ENCODE measurements at regions not wholly inside any gene's neighbourhood (a gene's known extent, or its start where the extent isn't known, plus 50 kb on each side); places are given as distances from the start of the nearest gene placed in this dataset.
"Not testable (repeated sequence)": the region's sequence is repeated elsewhere in the genome, so short reads cannot be mapped to it uniquely, and the experiment has no call there.

DNA sequence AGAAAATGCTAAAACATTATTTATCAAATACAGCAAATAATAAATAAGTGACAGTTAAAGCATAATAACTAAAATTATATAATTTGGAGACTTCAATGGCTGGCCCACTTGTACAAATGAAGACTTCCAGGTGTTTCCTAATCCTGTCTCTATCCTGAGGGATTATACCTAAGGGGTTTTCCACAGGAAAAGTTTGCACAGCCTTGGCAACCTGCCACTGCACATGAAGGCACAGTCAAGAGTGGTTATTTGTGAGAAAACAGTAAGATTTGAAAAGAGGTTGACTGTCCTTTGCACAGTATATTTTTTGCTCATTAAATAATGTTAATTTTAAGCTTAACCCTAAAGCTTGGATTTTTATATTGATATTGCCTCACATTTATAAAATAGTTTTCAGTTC, 655.9 kb downstream of the TTLL7 start:
- H3K27me3 ChIP-seq (ENCODE audit: control insufficient read depth in 5 of 5, insufficient read depth in 4 of 5, low read length in 5 of 5); H3K9me3 ChIP-seq (ENCODE audit: control insufficient read depth in 5 of 5, low read length in 5 of 5); H3K9ac ChIP-seq (ENCODE audit: low read length in 5 of 5); H3K4me3 ChIP-seq (ENCODE audit: low read depth in 1 of 5, low read length in 5 of 5); H3K36me3 ChIP-seq (ENCODE audit: control insufficient read depth in 5 of 5, insufficient read depth in 5 of 5, low read length in 5 of 5); H3K4me1 ChIP-seq (ENCODE audit: control insufficient read depth in 5 of 5, insufficient read depth in 5 of 5, low read length in 5 of 5); H3K27ac ChIP-seq (ENCODE audit: low read depth, low read length): not testable (repeated sequence)

DNA sequence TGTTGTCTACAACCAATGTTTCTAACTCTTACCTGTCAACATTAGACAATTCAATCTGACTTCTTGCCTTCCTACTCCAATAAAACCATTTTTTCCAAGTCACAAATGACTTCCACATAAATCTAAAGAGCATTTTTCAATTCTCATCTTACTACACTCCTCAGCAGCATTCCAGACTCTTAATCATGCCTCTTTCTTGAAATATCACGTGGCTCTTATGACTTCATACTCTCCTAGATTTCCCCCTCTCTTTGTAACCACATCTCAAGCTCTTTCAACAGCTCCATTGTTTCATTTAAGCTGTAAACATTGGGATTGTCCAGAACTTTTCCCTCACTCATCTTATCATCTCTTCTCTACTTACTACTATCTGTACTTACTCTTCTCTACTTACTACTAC, 666.6 kb downstream of the TTLL7 start:
- H3K4me1 ChIP-seq (ENCODE audit: control insufficient read depth in 5 of 5, insufficient read depth in 5 of 5, low read length in 5 of 5); H3K9ac ChIP-seq (ENCODE audit: low read length in 5 of 5); H3K36me3 ChIP-seq (ENCODE audit: control insufficient read depth in 5 of 5, insufficient read depth in 5 of 5, low read length in 5 of 5); H3K27ac ChIP-seq (ENCODE audit: low read depth, low read length); H3K9me3 ChIP-seq (ENCODE audit: control insufficient read depth in 5 of 5, low read length in 5 of 5); H3K27me3 ChIP-seq (ENCODE audit: control insufficient read depth in 5 of 5, insufficient read depth in 4 of 5, low read length in 5 of 5); H3K4me3 ChIP-seq (ENCODE audit: low read depth in 1 of 5, low read length in 5 of 5): not testable (repeated sequence)

DNA sequence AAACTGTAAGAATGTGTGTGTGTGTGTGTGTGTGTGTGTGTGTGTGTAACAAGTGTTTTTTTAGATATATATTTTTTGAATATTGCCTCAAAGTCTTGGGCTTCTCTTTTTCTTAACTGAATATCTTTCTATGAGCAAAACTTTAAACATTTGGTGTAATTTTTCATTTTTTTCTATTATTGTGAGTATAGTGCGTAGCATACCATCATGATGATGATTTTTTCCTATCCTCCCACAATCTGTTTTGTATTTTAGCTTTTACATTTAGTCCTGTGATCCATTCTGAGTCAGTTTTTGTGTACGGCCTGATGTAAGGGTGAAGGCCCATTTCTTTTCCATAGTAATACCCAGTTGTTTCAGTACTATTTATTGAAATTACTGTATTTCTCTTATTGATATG, 680.6 kb downstream of the TTLL7 start:
- H3K4me1 ChIP-seq (ENCODE audit: control insufficient read depth in 5 of 5, insufficient read depth in 5 of 5, low read length in 5 of 5), result no peaks in the 10 kb centered on the region
- H3K27ac ChIP-seq (ENCODE audit: low read depth, low read length), result no peak overlapping the region
- no peaks in the 10 kb centered on the region for H3K9me3 ChIP-seq (ENCODE audit: control insufficient read depth in 5 of 5, low read length in 5 of 5)
- H3K9ac ChIP-seq (ENCODE audit: low read length in 5 of 5), result no peak overlapping the region
- no peaks in the 10 kb centered on the region for H3K27me3 ChIP-seq (ENCODE audit: control insufficient read depth in 5 of 5, insufficient read depth in 4 of 5, low read length in 5 of 5)
- H3K4me3 ChIP-seq (ENCODE audit: low read depth in 1 of 5, low read length in 5 of 5), result no peak overlapping the region
- no peaks in the 10 kb centered on the region for H3K36me3 ChIP-seq (ENCODE audit: control insufficient read depth in 5 of 5, insufficient read depth in 5 of 5, low read length in 5 of 5)

DNA sequence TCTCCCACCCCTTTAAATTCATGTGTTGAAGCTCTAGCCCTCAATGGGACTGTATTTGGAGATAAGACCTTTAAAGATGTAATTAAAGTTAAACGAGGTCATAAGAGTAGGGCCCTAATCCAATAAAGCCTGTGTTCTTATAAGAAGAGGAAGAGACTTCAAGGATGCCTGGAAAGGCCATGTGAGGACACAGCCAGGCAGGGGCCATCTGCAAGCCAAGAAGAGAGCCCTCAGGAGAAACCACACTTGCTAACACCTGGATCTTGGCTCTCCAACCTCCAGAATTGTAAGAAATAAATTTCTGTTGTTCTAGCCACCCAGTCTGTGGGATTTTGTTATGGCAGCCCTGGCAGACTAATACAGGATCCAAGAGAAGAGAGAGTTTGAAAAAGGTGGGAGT, 683.5 kb downstream of the TTLL7 start:
- H3K27ac ChIP-seq (ENCODE audit: low read depth, low read length); H3K4me1 ChIP-seq (ENCODE audit: control insufficient read depth in 5 of 5, insufficient read depth in 5 of 5, low read length in 5 of 5); H3K36me3 ChIP-seq (ENCODE audit: control insufficient read depth in 5 of 5, insufficient read depth in 5 of 5, low read length in 5 of 5); H3K9ac ChIP-seq (ENCODE audit: low read length in 5 of 5); H3K4me3 ChIP-seq (ENCODE audit: low read depth in 1 of 5, low read length in 5 of 5); H3K27me3 ChIP-seq (ENCODE audit: control insufficient read depth in 5 of 5, insufficient read depth in 4 of 5, low read length in 5 of 5); H3K9me3 ChIP-seq (ENCODE audit: control insufficient read depth in 5 of 5, low read length in 5 of 5): not testable (repeated sequence)

DNA sequence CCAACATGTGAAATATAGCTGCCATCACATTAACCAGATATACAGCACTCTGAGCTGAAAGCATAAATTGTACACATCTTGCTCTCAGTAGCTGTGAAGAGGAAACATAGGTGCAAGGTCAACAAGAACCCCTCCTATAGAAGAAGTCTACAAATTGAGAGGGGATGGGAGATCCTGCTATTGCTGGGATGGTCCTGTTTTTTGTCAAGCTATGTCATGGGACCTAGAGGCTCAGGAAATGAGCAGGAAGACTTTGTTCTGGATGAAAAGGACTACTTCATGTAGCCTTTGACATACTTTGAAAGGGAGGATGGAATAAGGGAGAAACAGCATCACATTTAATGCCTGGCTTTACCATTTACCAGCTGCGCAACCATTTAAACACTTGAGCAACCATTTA, 688.8 kb downstream of the TTLL7 start:
- H3K9ac ChIP-seq (ENCODE audit: low read length in 5 of 5); H3K27me3 ChIP-seq (ENCODE audit: control insufficient read depth in 5 of 5, insufficient read depth in 4 of 5, low read length in 5 of 5); H3K27ac ChIP-seq (ENCODE audit: low read depth, low read length); H3K36me3 ChIP-seq (ENCODE audit: control insufficient read depth in 5 of 5, insufficient read depth in 5 of 5, low read length in 5 of 5); H3K9me3 ChIP-seq (ENCODE audit: control insufficient read depth in 5 of 5, low read length in 5 of 5); H3K4me1 ChIP-seq (ENCODE audit: control insufficient read depth in 5 of 5, insufficient read depth in 5 of 5, low read length in 5 of 5); H3K4me3 ChIP-seq (ENCODE audit: low read depth in 1 of 5, low read length in 5 of 5): not testable (repeated sequence)

DNA sequence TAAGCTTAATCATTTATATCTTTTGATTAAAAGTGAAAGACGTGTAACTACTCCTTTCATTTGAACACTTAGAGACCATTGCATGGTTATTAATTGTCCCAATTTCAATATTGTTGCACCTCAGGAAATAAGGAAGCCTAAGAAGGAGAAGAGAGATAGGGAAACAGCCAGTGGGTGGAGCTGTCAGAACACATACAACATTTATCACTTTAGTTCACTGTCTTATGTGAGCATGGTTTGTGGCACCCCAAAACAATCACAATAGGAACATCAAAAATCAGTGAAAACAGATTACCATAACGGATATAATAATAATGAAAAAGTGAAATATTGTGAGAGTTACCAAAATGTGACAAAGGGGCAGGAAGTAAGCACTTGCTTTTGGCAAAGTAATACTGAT, 689.9 kb downstream of the TTLL7 start:
- H3K36me3 ChIP-seq (ENCODE audit: control insufficient read depth in 5 of 5, insufficient read depth in 5 of 5, low read length in 5 of 5); H3K9me3 ChIP-seq (ENCODE audit: control insufficient read depth in 5 of 5, low read length in 5 of 5); H3K27me3 ChIP-seq (ENCODE audit: control insufficient read depth in 5 of 5, insufficient read depth in 4 of 5, low read length in 5 of 5); H3K9ac ChIP-seq (ENCODE audit: low read length in 5 of 5); H3K27ac ChIP-seq (ENCODE audit: low read depth, low read length); H3K4me3 ChIP-seq (ENCODE audit: low read depth in 1 of 5, low read length in 5 of 5); H3K4me1 ChIP-seq (ENCODE audit: control insufficient read depth in 5 of 5, insufficient read depth in 5 of 5, low read length in 5 of 5): not testable (repeated sequence)

DNA sequence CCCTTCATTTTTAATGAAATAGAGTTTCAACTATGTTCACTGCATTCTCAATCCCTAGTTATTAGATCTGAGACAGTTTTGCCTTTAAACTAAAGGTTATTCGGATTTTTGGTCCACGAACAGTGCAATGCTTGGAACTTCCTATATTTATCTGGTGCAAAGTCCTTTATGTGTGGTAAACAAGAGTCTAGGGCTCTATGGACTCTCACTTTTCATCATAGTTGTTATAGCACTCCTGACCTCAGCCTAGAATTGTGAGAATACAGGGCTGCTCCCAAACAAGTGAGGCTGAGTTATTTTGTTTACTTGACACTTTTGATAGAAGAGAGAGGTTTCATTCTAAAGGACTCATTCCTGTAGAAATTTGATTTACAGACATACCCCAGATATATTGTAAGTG, 692.1 kb downstream of the TTLL7 start:
- H3K9ac ChIP-seq (ENCODE audit: low read length in 5 of 5); H3K4me3 ChIP-seq (ENCODE audit: low read depth in 1 of 5, low read length in 5 of 5); H3K27ac ChIP-seq (ENCODE audit: low read depth, low read length); H3K36me3 ChIP-seq (ENCODE audit: control insufficient read depth in 5 of 5, insufficient read depth in 5 of 5, low read length in 5 of 5); H3K9me3 ChIP-seq (ENCODE audit: control insufficient read depth in 5 of 5, low read length in 5 of 5); H3K4me1 ChIP-seq (ENCODE audit: control insufficient read depth in 5 of 5, insufficient read depth in 5 of 5, low read length in 5 of 5); H3K27me3 ChIP-seq (ENCODE audit: control insufficient read depth in 5 of 5, insufficient read depth in 4 of 5, low read length in 5 of 5): not testable (repeated sequence)

DNA sequence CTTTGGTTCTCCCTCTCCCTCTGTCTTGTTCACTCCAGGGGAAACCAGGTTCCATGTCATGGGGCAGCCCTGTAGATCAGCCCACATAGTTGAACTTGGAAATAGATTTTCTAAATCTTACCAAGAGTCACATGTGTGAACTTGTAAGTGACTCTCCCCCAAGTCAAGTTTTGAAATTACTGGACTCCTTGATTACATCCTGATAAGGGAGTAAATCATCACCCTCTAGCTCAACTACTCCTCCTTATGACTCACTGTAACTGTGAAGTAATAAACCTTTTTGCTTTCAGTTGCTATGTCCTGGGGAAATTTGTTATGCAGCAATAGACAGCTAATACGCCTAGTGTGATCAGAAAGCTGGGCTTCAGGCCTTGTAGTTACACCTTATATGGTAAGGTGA, 703.3 kb downstream of the TTLL7 start:
- not testable (repeated sequence) for H3K27ac ChIP-seq (ENCODE audit: low read depth, low read length); H3K9ac ChIP-seq (ENCODE audit: low read length in 5 of 5); H3K27me3 ChIP-seq (ENCODE audit: control insufficient read depth in 5 of 5, insufficient read depth in 4 of 5, low read length in 5 of 5); H3K36me3 ChIP-seq (ENCODE audit: control insufficient read depth in 5 of 5, insufficient read depth in 5 of 5, low read length in 5 of 5); H3K4me1 ChIP-seq (ENCODE audit: control insufficient read depth in 5 of 5, insufficient read depth in 5 of 5, low read length in 5 of 5); H3K9me3 ChIP-seq (ENCODE audit: control insufficient read depth in 5 of 5, low read length in 5 of 5); H3K4me3 ChIP-seq (ENCODE audit: low read depth in 1 of 5, low read length in 5 of 5)

DNA sequence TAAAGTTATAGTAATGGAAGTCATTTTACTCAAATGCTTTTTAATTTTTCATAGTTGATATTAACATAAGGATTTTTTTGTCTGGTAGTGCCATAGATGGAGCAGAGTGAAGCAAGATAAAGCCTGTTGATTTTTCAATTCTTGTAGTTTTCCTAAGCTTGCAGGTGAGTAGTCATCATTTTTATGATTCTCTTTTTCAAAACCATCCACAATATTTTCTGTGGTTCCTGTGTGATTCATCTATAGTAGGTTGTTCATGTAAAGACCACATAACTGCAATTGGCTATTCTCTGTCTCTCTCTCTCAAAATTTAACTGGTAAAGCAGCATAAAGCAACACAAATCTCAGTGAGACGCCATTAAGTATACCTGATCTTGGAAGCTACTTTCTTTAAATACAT, 711.5 kb downstream of the TTLL7 start:
- not testable (repeated sequence) for H3K36me3 ChIP-seq (ENCODE audit: control insufficient read depth in 5 of 5, insufficient read depth in 5 of 5, low read length in 5 of 5); H3K9me3 ChIP-seq (ENCODE audit: control insufficient read depth in 5 of 5, low read length in 5 of 5); H3K27me3 ChIP-seq (ENCODE audit: control insufficient read depth in 5 of 5, insufficient read depth in 4 of 5, low read length in 5 of 5); H3K9ac ChIP-seq (ENCODE audit: low read length in 5 of 5); H3K4me1 ChIP-seq (ENCODE audit: control insufficient read depth in 5 of 5, insufficient read depth in 5 of 5, low read length in 5 of 5); H3K27ac ChIP-seq (ENCODE audit: low read depth, low read length); H3K4me3 ChIP-seq (ENCODE audit: low read depth in 1 of 5, low read length in 5 of 5)

DNA sequence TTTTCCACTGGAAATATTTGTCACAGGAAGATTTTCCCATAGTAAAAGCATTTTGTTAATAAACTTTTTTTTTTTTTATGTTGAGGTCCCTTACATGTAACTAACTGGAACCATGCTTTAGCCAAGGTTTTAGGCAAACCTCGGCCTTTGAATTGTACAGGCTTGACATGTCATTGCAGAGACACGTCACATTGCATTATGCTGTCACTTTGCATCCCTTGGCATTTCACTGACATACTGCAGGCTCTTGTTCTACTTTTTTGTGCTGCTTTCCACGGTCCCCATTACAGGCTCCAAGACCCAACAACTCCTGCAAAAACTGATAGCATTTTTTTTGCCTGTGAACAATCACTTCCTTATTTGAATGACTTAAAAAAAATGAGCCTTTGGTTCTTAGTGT, 724.3 kb downstream of the TTLL7 start:
- not testable (repeated sequence) for H3K27me3 ChIP-seq (ENCODE audit: control insufficient read depth in 5 of 5, insufficient read depth in 4 of 5, low read length in 5 of 5); H3K4me3 ChIP-seq (ENCODE audit: low read depth in 1 of 5, low read length in 5 of 5); H3K4me1 ChIP-seq (ENCODE audit: control insufficient read depth in 5 of 5, insufficient read depth in 5 of 5, low read length in 5 of 5); H3K9ac ChIP-seq (ENCODE audit: low read length in 5 of 5); H3K36me3 ChIP-seq (ENCODE audit: control insufficient read depth in 5 of 5, insufficient read depth in 5 of 5, low read length in 5 of 5); H3K9me3 ChIP-seq (ENCODE audit: control insufficient read depth in 5 of 5, low read length in 5 of 5); H3K27ac ChIP-seq (ENCODE audit: low read depth, low read length)

DNA sequence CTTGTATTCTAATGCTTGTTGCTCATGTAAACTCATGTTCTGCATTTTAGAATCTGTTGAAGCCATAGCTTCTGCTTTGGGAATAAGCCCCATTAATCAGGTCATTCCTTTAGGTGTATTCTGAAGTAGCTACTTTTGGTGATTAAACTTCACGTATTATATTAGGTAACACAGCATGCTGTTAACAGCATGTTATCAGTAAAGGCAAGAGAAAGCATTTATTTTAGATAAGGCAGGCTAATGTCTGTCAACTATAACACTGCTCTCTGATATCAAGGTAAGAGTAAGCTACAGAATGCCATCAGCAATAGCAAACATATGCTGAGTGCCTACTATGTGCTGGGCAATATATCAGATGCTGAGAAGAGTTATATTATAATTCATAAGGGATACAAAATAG, 726.4 kb downstream of the TTLL7 start:
- not testable (repeated sequence) for H3K9ac ChIP-seq (ENCODE audit: low read length in 5 of 5); H3K4me3 ChIP-seq (ENCODE audit: low read depth in 1 of 5, low read length in 5 of 5); H3K27ac ChIP-seq (ENCODE audit: low read depth, low read length); H3K4me1 ChIP-seq (ENCODE audit: control insufficient read depth in 5 of 5, insufficient read depth in 5 of 5, low read length in 5 of 5); H3K36me3 ChIP-seq (ENCODE audit: control insufficient read depth in 5 of 5, insufficient read depth in 5 of 5, low read length in 5 of 5); H3K9me3 ChIP-seq (ENCODE audit: control insufficient read depth in 5 of 5, low read length in 5 of 5); H3K27me3 ChIP-seq (ENCODE audit: control insufficient read depth in 5 of 5, insufficient read depth in 4 of 5, low read length in 5 of 5)

Data from subcutaneous abdominal adipose tissue (tissue), 5 donors.